ENCODE measurements at regions not wholly inside any gene's neighbourhood (a gene's known extent, or its start where the extent isn't known, plus 50 kb on each side); places are given as distances from the start of the nearest gene placed in this dataset.
"Not testable (repeated sequence)": the region's sequence is repeated elsewhere in the genome, so short reads cannot be mapped to it uniquely, and the experiment has no call there.

DNA sequence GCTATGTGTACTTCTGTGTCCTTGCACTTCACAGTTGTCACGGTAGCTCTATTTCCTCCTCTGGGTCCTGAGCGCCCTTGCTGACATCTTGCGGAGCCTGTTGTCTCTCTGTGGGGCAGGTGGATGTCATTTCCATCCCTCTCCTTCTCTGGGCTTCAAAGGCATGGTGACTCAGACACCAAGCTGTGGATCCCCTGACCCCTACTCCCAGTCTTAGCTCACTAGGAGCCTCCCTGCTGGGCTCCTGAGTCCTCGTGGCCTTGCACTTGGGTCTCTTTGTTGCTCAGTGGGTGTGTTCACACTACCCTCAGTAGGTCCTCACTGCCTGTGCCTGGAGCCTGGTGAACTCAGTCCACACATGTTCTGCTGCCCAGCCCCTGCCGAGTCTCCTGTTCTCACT, 100.3 kb upstream of the PAX2 start:
- no peak for ATAC-seq
- H3K9me3 ChIP-seq, result no peaks in the 10 kb centered on the region
- no peaks in the 10 kb centered on the region for H3K4me1 ChIP-seq
- no peaks in the 10 kb centered on the region for H3K36me3 ChIP-seq
- no peak for TF ChIP-seq CTCF (IDR thresholded peaks at IDR 0.05)
- no peak overlapping the region for H3K27ac ChIP-seq
- H3K27me3 ChIP-seq, result peaks cover 66% of the 10 kb centered on the region
- H3K4me3 ChIP-seq, result no peak overlapping the region
- intact Hi-C loops (cut with DNase I), result no loop called here
- no peak for DNase-seq

GRCh38 chr10:100645613-100646392, 99.6 kb upstream of the PAX2 start:
- intact Hi-C loops (cut with DNase I), result no loop called here
- no peaks in the 10 kb centered on the region for H3K36me3 ChIP-seq
- no peaks in the 10 kb centered on the region for H3K4me1 ChIP-seq
- DNase-seq (no peak), ATAC-seq (no peak)
- TF ChIP-seq CTCF (IDR thresholded peaks at IDR 0.05), result no peak
- H3K27me3 ChIP-seq, result peaks cover 63% of the 10 kb centered on the region
- H3K9me3 ChIP-seq, result no peaks in the 10 kb centered on the region
- no peak overlapping the region for H3K4me3 ChIP-seq
- no peak overlapping the region for H3K27ac ChIP-seq

GRCh38 chr10:100647928-100648327, 97.5 kb upstream of the PAX2 start:
- Histone ChIP-seq H3K36me3 (no peaks in the 10 kb centered on the region), H3K27ac (no peak overlapping the region), H3K9me3 (no peaks in the 10 kb centered on the region), H3K27me3 (peaks cover 58% of the 10 kb centered on the region), H3K4me3 (no peak overlapping the region), H3K4me1 (no peaks in the 10 kb centered on the region)
- no peak for ATAC-seq
- intact Hi-C loops (cut with DNase I), result no loop called here
- no peak for DNase-seq
- no peak for TF ChIP-seq CTCF (IDR thresholded peaks at IDR 0.05)

GRCh38 chr10:100650693-100651092, 94.7 kb upstream of the PAX2 start:
- Histone ChIP-seq H3K4me3 (no peak overlapping the region), H3K9me3 (no peaks in the 10 kb centered on the region), H3K36me3 (no peaks in the 10 kb centered on the region), H3K27ac (no peak overlapping the region), H3K4me1 (peaks cover 9% of the 10 kb centered on the region), H3K27me3 (peaks cover 71% of the 10 kb centered on the region)
- DNase-seq, result no peak
- intact Hi-C loops (cut with DNase I), result no loop called here
- no peak for ATAC-seq
- TF ChIP-seq CTCF (IDR thresholded peaks at IDR 0.05), result no peak

DNA sequence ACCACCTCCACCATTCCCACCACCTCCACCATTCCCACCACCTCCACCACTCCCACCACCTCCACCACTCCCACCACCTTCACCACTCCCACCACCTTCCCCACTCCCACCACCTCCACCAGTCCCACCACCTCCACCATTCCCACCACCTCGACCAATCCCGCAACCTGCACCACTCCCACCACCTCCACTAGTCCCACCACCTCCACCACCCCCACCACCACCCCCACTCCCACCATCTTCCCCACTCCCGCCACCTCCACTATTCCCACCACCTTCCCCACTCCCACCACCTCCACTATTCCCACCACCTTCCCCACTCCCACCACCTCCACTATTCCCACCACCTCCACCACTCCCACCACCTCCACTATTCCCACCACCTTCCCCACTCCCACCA, 94.3 kb upstream of the PAX2 start:
- ATAC-seq; H3K36me3 ChIP-seq; DNase-seq; intact Hi-C loops (cut with DNase I); H3K27ac ChIP-seq; H3K9me3 ChIP-seq; H3K4me3 ChIP-seq: not testable (repeated sequence)
- Histone ChIP-seq H3K27me3 (peaks cover 75% of the 10 kb centered on the region), H3K4me1 (peaks cover 13% of the 10 kb centered on the region)

DNA sequence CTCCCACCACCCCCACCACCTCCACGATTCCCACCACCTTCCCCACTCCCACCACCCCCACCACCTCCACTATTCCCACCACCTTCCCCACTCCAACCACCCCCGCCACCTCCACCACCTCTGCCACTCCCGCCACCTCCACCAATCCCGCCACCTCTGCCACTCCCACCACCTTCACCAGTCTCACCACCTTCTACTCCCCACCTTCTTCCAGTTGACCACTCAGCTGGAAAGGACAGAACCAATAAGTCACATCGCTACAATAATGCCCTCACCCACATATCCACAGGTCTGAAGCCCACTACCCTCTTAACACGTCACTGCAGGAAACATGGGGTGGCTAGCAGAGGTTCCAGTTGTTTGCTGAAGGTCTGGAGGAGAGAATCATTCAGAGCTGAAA, 93.5 kb upstream of the PAX2 start:
- no peaks in the 10 kb centered on the region for H3K9me3 ChIP-seq
- peaks cover 73% of the 10 kb centered on the region for H3K27me3 ChIP-seq
- no peak for TF ChIP-seq CTCF (IDR thresholded peaks at IDR 0.05)
- no peak overlapping the region for H3K4me3 ChIP-seq
- ATAC-seq (no peak), DNase-seq (no peak)
- H3K36me3 ChIP-seq, result no peaks in the 10 kb centered on the region
- H3K27ac ChIP-seq, result no peak overlapping the region
- intact Hi-C loops (cut with DNase I), result no loop called here
- peaks cover 15% of the 10 kb centered on the region for H3K4me1 ChIP-seq
